Fibroblast of lung (primary cell): ENCODE measurements at regions not wholly inside any gene's neighbourhood (a gene's known extent, or its start where the extent isn't known, plus 50 kb on each side); places are given as distances from the start of the nearest gene placed in this dataset.

Source experiments
- DNase-seq, 2 donors: peaks; one replicate each; pipeline versions ENCODE4 v3.0.0 to v3.0.0-alpha.2; 2010; ENCODE audit warnings: low read depth in 2 of 2
- H2AFZ ChIP-seq: 2 replicates; pipeline ENCODE4 v1.5.1; 2012; ENCODE audit warnings: low read length, control low read depth, inconsistent platforms
- H3K27ac ChIP-seq: 2 replicates; pipeline ENCODE4 v1.5.1; 2011; ENCODE audit warnings: low read length, control low read depth; ENCODE audit not compliant: insufficient read depth
- H3K27me3 ChIP-seq: 2 replicates; pipeline ENCODE4 v1.5.1; 2011; ENCODE audit warnings: mild to moderate bottlenecking, low read length; ENCODE audit not compliant: control insufficient read depth, insufficient read depth
- H3K36me3 ChIP-seq: 2 replicates; pipeline ENCODE4 v1.5.1; 2011; ENCODE audit warnings: low read length; ENCODE audit not compliant: control insufficient read depth, insufficient read depth
- H3K4me1 ChIP-seq: 2 replicates; pipeline ENCODE4 v1.5.1; 2011; ENCODE audit warnings: low read length; ENCODE audit not compliant: control insufficient read depth, insufficient read depth; ENCODE audit errors: extremely low read depth
- H3K4me2 ChIP-seq: 2 replicates; pipeline ENCODE4 v1.5.1; 2011; ENCODE audit warnings: low read length, control low read depth; ENCODE audit not compliant: insufficient read depth; ENCODE audit errors: extremely low read depth
- H3K4me3 ChIP-seq, 4 experiments: fragments of 200-600 bp in 1 of 4; sonication (generic) in 1 of 4; replicated peaks in 1 of 4; 2 replicates each; pipeline ENCODE4 v1.5.1; 2011 to 2016; ENCODE audit warnings: low read length in 4 of 4, low read depth in 3 of 4, mild to moderate bottlenecking in 3 of 4, control low read depth in 2 of 4, inconsistent platforms in 1 of 4, mixed read lengths in 1 of 4; ENCODE audit not compliant: insufficient read depth in 1 of 4; ENCODE audit errors: control extremely low read depth in 1 of 4
- H3K79me2 ChIP-seq: 2 replicates; pipeline ENCODE4 v1.5.1; 2012; ENCODE audit warnings: mild to moderate bottlenecking, low read length, inconsistent platforms; ENCODE audit not compliant: control insufficient read depth, insufficient read depth
- H3K9ac ChIP-seq: 2 replicates; pipeline ENCODE4 v1.5.1; 2011; ENCODE audit warnings: mild to moderate bottlenecking, low read length, control low read depth; ENCODE audit not compliant: insufficient read depth
- H3K9me3 ChIP-seq: 2 replicates; pipeline ENCODE4 v1.5.1; 2012; ENCODE audit warnings: low read depth, low read length; ENCODE audit not compliant: control insufficient read depth, insufficient read depth
- H4K20me1 ChIP-seq: 2 replicates; pipeline ENCODE4 v1.5.1; 2011; ENCODE audit warnings: low read length; ENCODE audit not compliant: control insufficient read depth, insufficient read depth; ENCODE audit errors: extremely low read depth
- CTCF ChIP-seq, 2 donors: IDR thresholded peaks in 1 of 2; conservative IDR thresholded peaks in 1 of 2; 1 replicate in 1 of 2; 2 replicates in 1 of 2; pipeline ENCODE4 v1.5.1; 2011 to 2012; ENCODE audit warnings: low read length in 2 of 2, control low read depth in 1 of 2, inconsistent platforms in 1 of 2, low read depth in 1 of 2, mild to moderate bottlenecking in 1 of 2
- EZH2 ChIP-seq: IDR thresholded peaks from 2 replicates; pipeline ENCODE4 v1.5.1; 2012; ENCODE audit warnings: low read length, control low read depth, mild to moderate bottlenecking; ENCODE audit errors: missing control alignments

- DNase-seq, result no peak
- Histone ChIP-seq H3K9ac (no peak overlapping the region), H3K4me2 (no peak overlapping the region), H3K4me1 (no peaks in the 10 kb centered on the region), H2AFZ (no peak overlapping the region), H3K79me2 (no peaks in the 10 kb centered on the region), H4K20me1 (no peaks in the 10 kb centered on the region), H3K36me3 (no peaks in the 10 kb centered on the region), H3K27me3 (no peaks in the 10 kb centered on the region), H3K27ac (no peak overlapping the region), H3K4me3 (no peak overlapping the region), H3K9me3 (no peaks in the 10 kb centered on the region)
- TF ChIP-seq EZH2 (no peak), CTCF (conservative IDR thresholded peaks at IDR 0.05 in 1 of 2, IDR thresholded peaks at IDR 0.05 in 1 of 2; ENCODE audit: low read depth in 1 of 2, low read length in 2 of 2) (no peak)
Measured at GRCh38 chr13:107097916-107098315, 530.0 kb upstream of the ARGLU1 start.

- Histone ChIP-seq H2AFZ (no peak overlapping the region), H4K20me1 (no peaks in the 10 kb centered on the region), H3K27me3 (no peaks in the 10 kb centered on the region), H3K4me3 (no peak overlapping the region), H3K9ac (no peak overlapping the region), H3K79me2 (no peaks in the 10 kb centered on the region), H3K4me1 (no peaks in the 10 kb centered on the region), H3K36me3 (no peaks in the 10 kb centered on the region), H3K27ac (no peak overlapping the region), H3K4me2 (no peak overlapping the region), H3K9me3 (no peaks in the 10 kb centered on the region)
- no peak for DNase-seq
- TF ChIP-seq EZH2, result no peak
- no peak for TF ChIP-seq CTCF (conservative IDR thresholded peaks at IDR 0.05 in 1 of 2, IDR thresholded peaks at IDR 0.05 in 1 of 2; ENCODE audit: low read depth in 1 of 2, low read length in 2 of 2)
Measured at GRCh38 chr13:107095876-107096275, 527.9 kb upstream of the ARGLU1 start.

- no peaks in the 10 kb centered on the region for H3K4me1 ChIP-seq
- H3K36me3 ChIP-seq, result no peaks in the 10 kb centered on the region
- no peaks in the 10 kb centered on the region for H3K79me2 ChIP-seq
- no peak overlapping the region for H3K27ac ChIP-seq
- no peak overlapping the region for H3K9ac ChIP-seq
- H2AFZ ChIP-seq, result no peak overlapping the region
- TF ChIP-seq CTCF (conservative IDR thresholded peaks at IDR 0.05 in 1 of 2, IDR thresholded peaks at IDR 0.05 in 1 of 2; ENCODE audit: low read depth in 1 of 2, low read length in 2 of 2), result no peak
- TF ChIP-seq EZH2, result no peak
- H3K4me2 ChIP-seq, result no peak overlapping the region
- H3K27me3 ChIP-seq, result no peaks in the 10 kb centered on the region
- no peak for DNase-seq
- no peaks in the 10 kb centered on the region for H3K9me3 ChIP-seq
- no peak overlapping the region for H3K4me3 ChIP-seq
- H4K20me1 ChIP-seq, result no peaks in the 10 kb centered on the region
Measured at GRCh38 chr13:107091861-107092260, 523.9 kb upstream of the ARGLU1 start.
